Calu3 (cell line): ENCODE measurements at regions not wholly inside any gene's neighbourhood (a gene's known extent, or its start where the extent isn't known, plus 50 kb on each side); places are given as distances from the start of the nearest gene placed in this dataset.

ENCODE experiments used
- BruUV-seq: library from RNA; stranded (reverse); fragments of 400-500 nt; replicated peaks from 2 replicates; lab custom pipeline; 2021; lab: Mats Ljungman, UMichigan
- CTCF ChIA-PET: fragments of 300-600 bp; sonication (Branson Sonifier 250); formaldehyde crosslinking; loops from one replicate; lab custom pipeline; 2022; ENCODE audit warnings: antibody characterized with exemption; lab: Charles Lee
- DNase-seq: peaks from one replicate; pipeline ENCODE4 v3.0.0; 2022
- H3K27ac Mint-ChIP-seq: one replicate; pipeline ENCODE4 v1.8.0; 2022; ENCODE audit warnings: mixed read lengths; ENCODE audit not compliant: unreplicated experiment
- H3K27me3 Mint-ChIP-seq: one replicate; pipeline ENCODE4 v1.8.0; 2022; ENCODE audit warnings: mixed read lengths; ENCODE audit not compliant: unreplicated experiment
- H3K36me3 Mint-ChIP-seq: one replicate; pipeline ENCODE4 v1.8.0; 2022; ENCODE audit warnings: mild to moderate bottlenecking, moderate library complexity, mixed read lengths; ENCODE audit not compliant: insufficient read depth, unreplicated experiment
- H3K4me1 Mint-ChIP-seq: one replicate; pipeline ENCODE4 v1.8.0; 2022; ENCODE audit warnings: mild to moderate bottlenecking, low read depth, mixed read lengths; ENCODE audit not compliant: unreplicated experiment
- H3K4me3 Mint-ChIP-seq: one replicate; pipeline ENCODE4 v1.8.0; 2022; ENCODE audit warnings: mild to moderate bottlenecking, low read depth, moderate library complexity, mixed read lengths; ENCODE audit not compliant: unreplicated experiment
- H3K9me3 Mint-ChIP-seq: one replicate; pipeline ENCODE4 v1.8.0; 2022; ENCODE audit warnings: low read depth, mixed read lengths; ENCODE audit not compliant: unreplicated experiment
- intact Hi-C: fragments of 100-400 bp; cut with micrococcal nuclease; formaldehyde crosslinking; loops from one replicate; pipeline ENCODE4 v1.10.0; 2022; ENCODE audit not compliant: unreplicated experiment
- TF ChIP-seq, protein P1 (sequence below): fragments of 200-600 bp; IDR thresholded peaks from one replicate; pipeline ENCODE4 v1.8.0; 2022; ENCODE audit warnings: antibody characterized with exemption; ENCODE audit not compliant: unreplicated experiment

DNA sequence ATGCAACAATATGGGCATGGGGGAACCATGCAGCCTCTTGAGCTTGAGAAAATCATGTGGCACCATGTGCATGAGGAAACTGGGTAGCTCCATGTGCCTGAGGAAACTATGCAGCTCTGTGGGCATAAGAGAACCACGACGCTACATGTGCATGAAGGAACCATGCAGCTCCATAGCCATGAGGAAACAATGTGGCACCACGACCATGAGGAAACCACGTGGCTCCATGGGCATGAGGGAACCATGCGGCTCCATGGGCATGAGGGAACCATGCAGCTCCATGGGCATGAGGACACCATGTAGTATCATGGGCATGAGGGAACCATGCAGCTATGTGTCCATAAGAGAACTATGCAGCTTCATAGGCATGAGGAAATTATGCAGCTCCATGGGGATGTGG lies 140.8 kb downstream of the CAVIN4 start:
- Mint-ChIP-seq H3K4me1 (no peaks in the 10 kb centered on the region), H3K36me3 (no peaks in the 10 kb centered on the region), H3K4me3 (no peak overlapping the region), H3K27ac (no peak overlapping the region), H3K9me3 (no peaks in the 10 kb centered on the region), H3K27me3 (peaks cover 11% of the 10 kb centered on the region)
- CTCF ChIA-PET: no interaction called here
- TF ChIP-seq, protein P1, sequence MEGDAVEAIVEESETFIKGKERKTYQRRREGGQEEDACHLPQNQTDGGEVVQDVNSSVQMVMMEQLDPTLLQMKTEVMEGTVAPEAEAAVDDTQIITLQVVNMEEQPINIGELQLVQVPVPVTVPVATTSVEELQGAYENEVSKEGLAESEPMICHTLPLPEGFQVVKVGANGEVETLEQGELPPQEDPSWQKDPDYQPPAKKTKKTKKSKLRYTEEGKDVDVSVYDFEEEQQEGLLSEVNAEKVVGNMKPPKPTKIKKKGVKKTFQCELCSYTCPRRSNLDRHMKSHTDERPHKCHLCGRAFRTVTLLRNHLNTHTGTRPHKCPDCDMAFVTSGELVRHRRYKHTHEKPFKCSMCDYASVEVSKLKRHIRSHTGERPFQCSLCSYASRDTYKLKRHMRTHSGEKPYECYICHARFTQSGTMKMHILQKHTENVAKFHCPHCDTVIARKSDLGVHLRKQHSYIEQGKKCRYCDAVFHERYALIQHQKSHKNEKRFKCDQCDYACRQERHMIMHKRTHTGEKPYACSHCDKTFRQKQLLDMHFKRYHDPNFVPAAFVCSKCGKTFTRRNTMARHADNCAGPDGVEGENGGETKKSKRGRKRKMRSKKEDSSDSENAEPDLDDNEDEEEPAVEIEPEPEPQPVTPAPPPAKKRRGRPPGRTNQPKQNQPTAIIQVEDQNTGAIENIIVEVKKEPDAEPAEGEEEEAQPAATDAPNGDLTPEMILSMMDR: no peak
- no peak for DNase-seq
- BruUV-seq: no TSS peak
- intact Hi-C loops: no loop called here

DNA sequence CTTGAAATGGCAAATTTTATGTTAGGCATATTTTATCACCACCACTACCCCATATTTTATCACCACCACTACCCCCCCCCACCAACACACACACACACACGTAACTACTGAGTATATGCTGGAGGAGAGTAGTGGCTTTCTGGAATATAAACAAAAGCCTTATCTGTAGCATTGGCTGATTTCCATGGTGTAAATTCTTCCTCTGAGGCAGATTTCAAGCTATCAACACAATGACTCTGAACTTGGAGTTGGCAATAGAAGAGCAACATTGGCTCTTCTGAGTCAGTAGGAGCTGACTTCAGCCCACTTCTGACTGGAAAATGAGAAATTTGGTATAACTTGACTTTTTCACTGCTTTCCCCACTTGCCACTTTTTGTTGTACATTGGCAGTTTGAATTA lies 143.0 kb downstream of the CAVIN4 start:
- DNase-seq: no peak

DNA sequence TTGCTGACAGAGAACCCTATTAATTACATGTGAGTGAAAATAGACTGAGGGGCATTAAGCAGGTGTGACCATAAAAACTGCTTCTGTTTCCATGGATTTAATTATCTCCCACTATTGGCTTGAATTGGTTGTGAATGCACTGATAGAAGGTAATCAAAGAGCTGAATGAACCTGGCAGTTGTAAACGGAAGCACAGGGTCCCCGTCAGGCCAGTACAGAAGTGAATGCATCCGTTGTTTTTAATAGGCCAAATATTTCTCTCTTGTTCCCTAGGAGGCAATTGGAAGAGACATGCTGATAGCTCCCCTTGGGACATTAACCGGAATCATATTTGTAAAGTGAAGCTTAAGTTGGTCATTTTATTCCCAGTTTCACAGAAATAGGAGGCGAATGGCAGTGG lies 147.0 kb downstream of the CAVIN4 start:
- BruUV-seq: no TSS peak
- CTCF ChIA-PET: no interaction called here
- no peaks in the 10 kb centered on the region for H3K27me3 Mint-ChIP-seq

More for the DNA sequence above, 143.0 kb downstream of the CAVIN4 start:
- TF ChIP-seq, protein P1: no peak
- BruUV-seq: no TSS peak
- no peaks in the 10 kb centered on the region for H3K9me3 Mint-ChIP-seq
- H3K4me3 Mint-ChIP-seq: no peak overlapping the region
- H3K27ac Mint-ChIP-seq: no peak overlapping the region
- H3K27me3 Mint-ChIP-seq: peaks cover 11% of the 10 kb centered on the region
- H3K36me3 Mint-ChIP-seq: no peaks in the 10 kb centered on the region
- CTCF ChIA-PET: no interaction called here
- no peaks in the 10 kb centered on the region for H3K4me1 Mint-ChIP-seq
- intact Hi-C loops: no loop called here

DNA sequence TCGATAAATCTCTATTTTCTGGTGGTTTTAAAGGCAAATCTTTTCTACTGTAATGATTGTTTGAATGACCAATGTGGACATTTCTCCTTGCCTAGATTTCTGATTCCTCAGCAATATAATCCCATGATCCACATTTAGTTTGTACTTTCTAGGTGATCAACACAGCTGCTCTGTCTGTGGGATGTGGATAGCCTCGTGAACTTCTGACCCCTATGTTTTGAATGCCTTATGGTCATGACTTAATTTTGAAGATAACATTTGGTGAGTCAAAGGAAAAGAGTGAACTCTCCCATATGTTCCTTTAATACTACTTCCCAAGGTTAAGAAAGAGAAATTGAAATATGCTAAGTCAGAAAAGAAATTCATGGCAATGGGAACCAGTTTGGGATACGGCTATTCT lies 147.5 kb downstream of the CAVIN4 start:
- intact Hi-C loops: no loop called here
- H3K27ac Mint-ChIP-seq: no peak overlapping the region
- H3K4me3 Mint-ChIP-seq: no peak overlapping the region
- no TSS peak for BruUV-seq
- H3K4me1 Mint-ChIP-seq: no peaks in the 10 kb centered on the region
- no peak for DNase-seq
- TF ChIP-seq, protein P1: no peak
- H3K36me3 Mint-ChIP-seq: no peaks in the 10 kb centered on the region
- no peaks in the 10 kb centered on the region for H3K27me3 Mint-ChIP-seq
- H3K9me3 Mint-ChIP-seq: no peaks in the 10 kb centered on the region
- CTCF ChIA-PET: no interaction called here

More for the DNA sequence above, 147.0 kb downstream of the CAVIN4 start:
- intact Hi-C loops: no loop called here
- Mint-ChIP-seq H3K4me3 (no peak overlapping the region), H3K27ac (no peak overlapping the region), H3K4me1 (no peaks in the 10 kb centered on the region), H3K36me3 (no peaks in the 10 kb centered on the region), H3K9me3 (no peaks in the 10 kb centered on the region)
- DNase-seq: no peak
- TF ChIP-seq, protein P1: no peak
